Naive thymus-derived CD4-positive, alpha-beta T cell (primary cell): ENCODE measurements at regions not wholly inside any gene's neighbourhood (a gene's known extent, or its start where the extent isn't known, plus 50 kb on each side); places are given as distances from the start of the nearest gene placed in this dataset.

Source experiments
- ATAC-seq: fragments of 150-1000 bp; cut with Tn5 transposase; 2 replicates; pipeline ENCODE4 v1.10.0; 2021; ENCODE audit warnings: mild to moderate bottlenecking, moderate library complexity
- CTCF ChIA-PET: fragments of 350-600 bp; sonication (Branson Sonifier 250); formaldehyde crosslinking; loops from one replicate; lab custom pipeline; 2021; ENCODE audit warnings: antibody characterized with exemption; lab: Charles Lee
- POLR2A ChIA-PET: fragments of 350-600 bp; sonication (Branson Sonifier 250); formaldehyde crosslinking; loops from one replicate; lab custom pipeline; 2021; ENCODE audit warnings: antibody characterized with exemption, inconsistent platforms; lab: Charles Lee
- DNase-seq, 9 donors: peaks; one replicate each; pipeline versions ENCODE4 v3.0.0 to v3.0.0-alpha.2; 2020 to 2022; ENCODE audit warnings: mixed read lengths in 1 of 9
- H3K27ac ChIP-seq: one replicate; pipeline ENCODE4 v1.7.0; 2013; ENCODE audit warnings: mild to moderate bottlenecking, low read depth, low read length, moderate library complexity
- H3K27me3 ChIP-seq, 2 donors: one replicate each; pipeline ENCODE4 v1.7.0; 2013; ENCODE audit warnings: low read length in 2 of 2, mild to moderate bottlenecking in 2 of 2, moderate library complexity in 2 of 2; ENCODE audit not compliant: control insufficient read depth in 2 of 2, insufficient read depth in 2 of 2
- H3K36me3 ChIP-seq, 3 experiments: 1 replicate in 2 of 3; 2 replicates in 1 of 3; pipeline ENCODE4 v1.7.0; 2013; ENCODE audit warnings: low read length in 3 of 3, mild to moderate bottlenecking in 3 of 3, moderate library complexity in 1 of 3; ENCODE audit not compliant: insufficient read depth in 3 of 3, control insufficient read depth in 2 of 3
- H3K4me1 ChIP-seq, 2 donors: one replicate each; pipeline ENCODE4 v1.7.0; 2013; ENCODE audit warnings: low read length in 2 of 2, mild to moderate bottlenecking in 2 of 2, moderate library complexity in 1 of 2; ENCODE audit not compliant: control insufficient read depth in 2 of 2, insufficient read depth in 2 of 2
- H3K4me3 ChIP-seq: 2 replicates; pipeline ENCODE4 v1.7.0; 2013; ENCODE audit warnings: mild to moderate bottlenecking, low read length
- H3K9me3 ChIP-seq, 3 experiments: 1 replicate in 2 of 3; 2 replicates in 1 of 3; pipeline ENCODE4 v1.7.0; 2013; ENCODE audit warnings: low read length in 3 of 3; ENCODE audit not compliant: control insufficient read depth in 2 of 3
- H3K27ac Mint-ChIP-seq, 9 donors: one replicate each; pipeline ENCODE4 v1.8.0; 2020 to 2022; ENCODE audit warnings: mixed read lengths in 9 of 9, mild to moderate bottlenecking in 8 of 9, moderate library complexity in 5 of 9, inconsistent platforms in 2 of 9
- H3K27me3 Mint-ChIP-seq, 5 donors: one replicate each; pipeline ENCODE4 v1.8.0; 2021 to 2022; ENCODE audit warnings: mixed read lengths in 5 of 5, mild to moderate bottlenecking in 1 of 5
- H3K36me3 Mint-ChIP-seq, 5 donors: one replicate each; pipeline ENCODE4 v1.8.0; 2020 to 2022; ENCODE audit warnings: mixed read lengths in 5 of 5, mild to moderate bottlenecking in 3 of 5, inconsistent platforms in 1 of 5
- H3K4me1 Mint-ChIP-seq, 7 donors: one replicate each; pipeline ENCODE4 v1.8.0; 2020 to 2022; ENCODE audit warnings: mixed read lengths in 7 of 7, mild to moderate bottlenecking in 3 of 7, inconsistent platforms in 1 of 7
- H3K4me3 Mint-ChIP-seq, 10 donors: one replicate each; pipeline ENCODE4 v1.8.0; 2020 to 2022; ENCODE audit warnings: mild to moderate bottlenecking in 10 of 10, mixed read lengths in 10 of 10, moderate library complexity in 6 of 10, inconsistent platforms in 2 of 10
- H3K9me3 Mint-ChIP-seq, 11 donors: one replicate each; pipeline ENCODE4 v1.8.0; 2020 to 2022; ENCODE audit warnings: mixed read lengths in 11 of 11, mild to moderate bottlenecking in 4 of 11, inconsistent platforms in 1 of 11, moderate library complexity in 1 of 11
- intact Hi-C, 2 donors: fragments of 100-400 bp; cut with micrococcal nuclease; formaldehyde crosslinking; loops; one replicate each; pipeline ENCODE4 v1.15.1; 2023

- Histone ChIP-seq H3K4me1 (peaks cover 9 to 29% of the 10 kb centered on the region in 2 donors), H3K27me3 (peaks cover 5 to 25% of the 10 kb centered on the region in 2 donors), H3K9me3 (no peaks in the 10 kb centered on the region), H3K27ac (no peak overlapping the region), H3K36me3 (no peaks in the 10 kb centered on the region), H3K4me3 (no peak overlapping the region)
- DNase-seq (no peak), ATAC-seq (no peak)
- intact Hi-C loops = loop anchor here in 1 of 2 donors (5.0 kb wide), 1 partner anchor 108 kb away; no protein-coding TSS in a partner anchor
- ChIA-PET CTCF (no interaction called here), POLR2A (no interaction called here)
- H3K4me3 Mint-ChIP-seq = peak overlapping the region; percentile 7 to 77 (median 60)
- H3K27me3 Mint-ChIP-seq = peaks cover 81 to 85% (median 83%) of the 10 kb centered on the region in 5 donors
- peaks cover 0 to 2% (median 0%) of the 10 kb centered on the region in 5 donors for H3K36me3 Mint-ChIP-seq
- H3K9me3 Mint-ChIP-seq = peaks cover 0 to 6% (median 0%) of the 10 kb centered on the region in 11 donors
- H3K4me1 Mint-ChIP-seq = peaks cover 16 to 40% (median 38%) of the 10 kb centered on the region in 7 donors
- H3K27ac Mint-ChIP-seq = no peak overlapping the region
These were observed 241.9 kb upstream of the TOPAZ1 start for GRCh38 chr3:43999728-44000319.

GRCh38 chr3:44000586-44000985 lies 241.1 kb upstream of the TOPAZ1 start:
- intact Hi-C loops = no loop called here
- Histone ChIP-seq H3K9me3 (no peaks in the 10 kb centered on the region), H3K4me1 (peaks cover 9 to 23% of the 10 kb centered on the region in 2 donors), H3K36me3 (no peaks in the 10 kb centered on the region), H3K27ac (no peak overlapping the region), H3K27me3 (peaks cover 5 to 24% of the 10 kb centered on the region in 2 donors), H3K4me3 (no peak overlapping the region)
- Mint-ChIP-seq H3K27ac (no peak overlapping the region), H3K4me3 (no peak overlapping the region), H3K27me3 (peaks cover 81 to 88% (median 85%) of the 10 kb centered on the region in 5 donors), H3K4me1 (peaks cover 14 to 37% (median 37%) of the 10 kb centered on the region in 7 donors), H3K9me3 (peaks cover 0 to 6% (median 0%) of the 10 kb centered on the region in 11 donors), H3K36me3 (peaks cover 0 to 2% (median 0%) of the 10 kb centered on the region in 5 donors)
- ChIA-PET POLR2A (no interaction called here), CTCF (interaction anchor here (0.7 kb wide), 1 partner anchor 11 kb away, joined by 4 read pairs; no protein-coding TSS in a partner anchor)
- DNase-seq (no peak), ATAC-seq (no peak)

- intact Hi-C loops = no loop called here
- Mint-ChIP-seq H3K9me3 (peaks cover 0 to 5% (median 0%) of the 10 kb centered on the region in 11 donors), H3K4me3 (no peak overlapping the region), H3K36me3 (peaks cover 0 to 2% (median 0%) of the 10 kb centered on the region in 5 donors), H3K4me1 (peaks cover 14 to 33% (median 32%) of the 10 kb centered on the region in 7 donors), H3K27me3 (peaks cover 76 to 88% (median 80%) of the 10 kb centered on the region in 5 donors), H3K27ac (no peak overlapping the region)
- ChIA-PET POLR2A (no interaction called here), CTCF (interaction anchor here (0.7 kb wide), 1 partner anchor 10 kb away, joined by 4 read pairs; no protein-coding TSS in a partner anchor)
- Histone ChIP-seq H3K4me1 (peaks cover 7 to 18% of the 10 kb centered on the region in 2 donors), H3K4me3 (no peak overlapping the region), H3K36me3 (no peaks in the 10 kb centered on the region), H3K27me3 (peaks cover 5 to 19% of the 10 kb centered on the region in 2 donors), H3K9me3 (no peaks in the 10 kb centered on the region), H3K27ac (no peak overlapping the region)
- no peak for DNase-seq
- ATAC-seq = no peak
These were observed 240.6 kb upstream of the TOPAZ1 start for GRCh38 chr3:44001072-44001471.

GRCh38 chr3:44003801-44004200 lies 237.9 kb upstream of the TOPAZ1 start:
- H3K27me3 Mint-ChIP-seq = peaks cover 53 to 74% (median 68%) of the 10 kb centered on the region in 5 donors
- H3K4me1 Mint-ChIP-seq = peaks cover 0 to 8% (median 5%) of the 10 kb centered on the region in 7 donors
- no peak for DNase-seq
- CTCF ChIA-PET = no interaction called here
- peaks cover 0 to 2% of the 10 kb centered on the region in 2 donors for H3K4me1 ChIP-seq
- no peaks in the 10 kb centered on the region for H3K9me3 ChIP-seq
- no peaks in the 10 kb centered on the region for H3K36me3 ChIP-seq
- POLR2A ChIA-PET = no interaction called here
- no peak overlapping the region for H3K27ac ChIP-seq
- no peaks in the 10 kb centered on the region for H3K36me3 Mint-ChIP-seq
- H3K4me3 ChIP-seq = no peak overlapping the region
- no peak for ATAC-seq
- peaks cover 0 to 8% of the 10 kb centered on the region in 2 donors for H3K27me3 ChIP-seq
- peaks cover 0 to 4% (median 0%) of the 10 kb centered on the region in 11 donors for H3K9me3 Mint-ChIP-seq
- intact Hi-C loops = no loop called here
- no peak overlapping the region for H3K4me3 Mint-ChIP-seq
- no peak overlapping the region for H3K27ac Mint-ChIP-seq

GRCh38 chr3:44011680-44012079 lies 230.0 kb upstream of the TOPAZ1 start:
- peaks cover 0 to 3% (median 0%) of the 10 kb centered on the region in 11 donors for H3K9me3 Mint-ChIP-seq
- peaks cover 26 to 44% (median 39%) of the 10 kb centered on the region in 5 donors for H3K27me3 Mint-ChIP-seq
- no peak overlapping the region for H3K27ac ChIP-seq
- peaks cover 0 to 4% (median 0%) of the 10 kb centered on the region in 7 donors for H3K4me1 Mint-ChIP-seq
- POLR2A ChIA-PET = no interaction called here
- H3K27me3 ChIP-seq = no peaks in the 10 kb centered on the region
- no peak overlapping the region for H3K4me3 ChIP-seq
- ATAC-seq (no peak), DNase-seq (no peak)
- H3K36me3 Mint-ChIP-seq = peaks cover 0 to 4% (median 0%) of the 10 kb centered on the region in 5 donors
- H3K36me3 ChIP-seq = no peaks in the 10 kb centered on the region
- intact Hi-C loops = no loop called here
- H3K27ac Mint-ChIP-seq = no peak overlapping the region
- no peak overlapping the region for H3K4me3 Mint-ChIP-seq
- H3K4me1 ChIP-seq = no peaks in the 10 kb centered on the region
- H3K9me3 ChIP-seq = no peaks in the 10 kb centered on the region
- CTCF ChIA-PET = interaction anchor here (0.6 kb wide), 1 partner anchor 11 kb away, joined by 4 read pairs; no protein-coding TSS in a partner anchor

GRCh38 chr3:44012160-44012899 lies 229.4 kb upstream of the TOPAZ1 start:
- ChIA-PET CTCF (no interaction called here), POLR2A (no interaction called here)
- Mint-ChIP-seq H3K36me3 (peaks cover 0 to 4% (median 0%) of the 10 kb centered on the region in 5 donors), H3K4me3 (no peak overlapping the region), H3K9me3 (peaks cover 0 to 3% (median 0%) of the 10 kb centered on the region in 11 donors), H3K4me1 (peaks cover 0 to 4% (median 0%) of the 10 kb centered on the region in 7 donors), H3K27me3 (peaks cover 26 to 44% (median 33%) of the 10 kb centered on the region in 5 donors), H3K27ac (no peak overlapping the region)
- DNase-seq (no peak), ATAC-seq (no peak)
- intact Hi-C loops = no loop called here
- no peak overlapping the region for H3K4me3 ChIP-seq
- H3K36me3 ChIP-seq = no peaks in the 10 kb centered on the region
- no peaks in the 10 kb centered on the region for H3K27me3 ChIP-seq
- no peaks in the 10 kb centered on the region for H3K9me3 ChIP-seq
- no peaks in the 10 kb centered on the region for H3K4me1 ChIP-seq
- no peak overlapping the region for H3K27ac ChIP-seq
